SH-SY5Y (cell line): ENCODE measurements at regions not wholly inside any gene's neighbourhood (a gene's known extent, or its start where the extent isn't known, plus 50 kb on each side); places are given as distances from the start of the nearest gene placed in this dataset.

Experiments
- GATA2 ChIP-seq: IDR thresholded peaks from 2 replicates; pipeline ENCODE4 v1.6.1; 2011; ENCODE audit warnings: mild to moderate bottlenecking, low read depth, low read length
- GATA3 ChIP-seq: IDR thresholded peaks from 2 replicates; pipeline ENCODE4 v1.6.1; 2011; ENCODE audit warnings: low read depth, mild to moderate bottlenecking, low read length, moderate library complexity

- no peak for TF ChIP-seq GATA2
- TF ChIP-seq GATA3, result no peak
Observed at GRCh38 chr2:226643030-226643945, 156.3 kb downstream of the IRS1 start.

GRCh38 chr2:226641008-226641407 is 158.6 kb downstream of the IRS1 start:
- no peak for TF ChIP-seq GATA3
- TF ChIP-seq GATA2, result no peak

- TF ChIP-seq GATA3, result no peak
- no peak for TF ChIP-seq GATA2
Observed at GRCh38 chr2:226640501-226640900, 159.1 kb downstream of the IRS1 start.

- TF ChIP-seq GATA2 (no peak), GATA3 (no peak)
Observed at GRCh38 chr2:226639550-226639949, 160.1 kb downstream of the IRS1 start.

- TF ChIP-seq GATA3 (no peak), GATA2 (no peak)
Observed at GRCh38 chr2:226638576-226638975, 161.0 kb downstream of the IRS1 start.

- TF ChIP-seq GATA2, result no peak
- TF ChIP-seq GATA3, result no peak
Observed at GRCh38 chr2:226637383-226637782, 162.2 kb downstream of the IRS1 start.

- TF ChIP-seq GATA2 (no peak), GATA3 (no peak)
Observed at GRCh38 chr2:226636586-226636985, 163.0 kb downstream of the IRS1 start.

- TF ChIP-seq GATA2 (no peak), GATA3 (no peak)
Observed at GRCh38 chr2:226634943-226635604, 164.5 kb downstream of the IRS1 start.

- no peak for TF ChIP-seq GATA2
- no peak for TF ChIP-seq GATA3
Observed at GRCh38 chr2:226631671-226632070, 167.9 kb downstream of the IRS1 start.

GRCh38 chr2:226631187-226631586 is 168.4 kb downstream of the IRS1 start:
- no peak for TF ChIP-seq GATA2
- TF ChIP-seq GATA3, result no peak

- TF ChIP-seq GATA2 (no peak), GATA3 (no peak)
Observed at GRCh38 chr2:226625946-226626345, 173.7 kb downstream of the IRS1 start.

- no peak for TF ChIP-seq GATA2
- TF ChIP-seq GATA3, result no peak
Observed at GRCh38 chr2:226623587-226624368, 175.8 kb downstream of the IRS1 start.

GRCh38 chr2:226622484-226622883 is 177.1 kb downstream of the IRS1 start:
- TF ChIP-seq GATA2, result no peak
- no peak for TF ChIP-seq GATA3

GRCh38 chr2:226620176-226620575 is 179.4 kb downstream of the IRS1 start:
- 0 out of 2 replicates have a peak, but pooled peaks have one; percentile 14 for TF ChIP-seq GATA2
- TF ChIP-seq GATA3, result no peak
